Effector memory CD8-positive, alpha-beta T cell (primary cell): ENCODE measurements at regions not wholly inside any gene's neighbourhood (a gene's known extent, or its start where the extent isn't known, plus 50 kb on each side); places are given as distances from the start of the nearest gene placed in this dataset.
"Not testable (repeated sequence)": the region's sequence is repeated elsewhere in the genome, so short reads cannot be mapped to it uniquely, and the experiment has no call there.

ENCODE experiments used
- ATAC-seq: fragments of 150-1000 bp; cut with Tn5 transposase; replicated peaks from 2 replicates; pipeline ENCODE4 v1.10.0; 2021; ENCODE audit warnings: mild to moderate bottlenecking, moderate library complexity
- DNase-seq, 3 experiments: peaks; one replicate each; pipeline ENCODE4 v3.0.0; 2021
- H3K27ac Mint-ChIP-seq, 2 donors: one replicate each; pipeline ENCODE4 v1.8.0; 2022; ENCODE audit warnings: mild to moderate bottlenecking in 2 of 2, mixed read lengths in 2 of 2, moderate library complexity in 2 of 2
- H3K27me3 Mint-ChIP-seq, 2 donors: one replicate each; pipeline ENCODE4 v1.8.0; 2022; ENCODE audit warnings: mixed read lengths in 2 of 2
- H3K36me3 Mint-ChIP-seq: one replicate; pipeline ENCODE4 v1.8.0; 2022; ENCODE audit warnings: mild to moderate bottlenecking, moderate library complexity, mixed read lengths; ENCODE audit not compliant: insufficient read depth
- H3K4me1 Mint-ChIP-seq, 2 donors: one replicate each; pipeline ENCODE4 v1.8.0; 2022; ENCODE audit warnings: low read depth in 2 of 2, mixed read lengths in 2 of 2
- H3K4me3 Mint-ChIP-seq, 2 donors: one replicate each; pipeline ENCODE4 v1.8.0; 2022; ENCODE audit warnings: mild to moderate bottlenecking in 2 of 2, mixed read lengths in 2 of 2, moderate library complexity in 2 of 2
- H3K9me3 Mint-ChIP-seq, 2 donors: one replicate each; pipeline ENCODE4 v1.8.0; 2022; ENCODE audit warnings: mixed read lengths in 2 of 2

- H3K27ac Mint-ChIP-seq, H3K4me1 Mint-ChIP-seq, ATAC-seq, H3K9me3 Mint-ChIP-seq, H3K4me3 Mint-ChIP-seq, H3K36me3 Mint-ChIP-seq, DNase-seq: not testable (repeated sequence)
- H3K27me3 Mint-ChIP-seq, result peaks cover 0 to 46% of the 10 kb centered on the region in 2 donors
Observed at GRCh38 chr9:135384815-135385405, 94.7 kb upstream of the PPP1R26 start.

DNA sequence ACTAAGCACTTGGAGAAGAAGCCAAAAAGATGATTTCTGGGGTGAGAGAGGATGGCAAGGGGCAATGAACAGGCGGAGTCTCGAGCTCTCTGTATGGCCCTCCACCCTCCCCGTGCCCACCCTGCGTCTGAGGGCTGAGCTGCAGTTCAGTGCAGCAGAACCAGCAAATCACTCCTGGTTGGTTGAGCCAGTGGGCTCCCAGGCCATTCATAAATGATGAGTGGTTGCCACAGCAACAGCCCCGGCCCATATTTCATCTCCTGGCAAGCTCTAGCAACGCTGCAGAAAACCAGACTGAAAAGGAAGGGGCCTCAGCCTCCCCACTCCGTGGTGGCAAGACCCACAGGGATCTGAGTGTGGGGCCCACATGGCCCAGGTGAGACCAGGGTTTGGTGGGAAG is 93.8 kb upstream of the PPP1R26 start:
- Mint-ChIP-seq H3K9me3 (no peaks in the 10 kb centered on the region), H3K36me3 (peaks cover 6% of the 10 kb centered on the region), H3K27ac (no peak overlapping the region), H3K4me1 (no peaks in the 10 kb centered on the region), H3K27me3 (peaks cover 0 to 46% of the 10 kb centered on the region in 2 donors), H3K4me3 (no peak overlapping the region)
- ATAC-seq (no peak), DNase-seq (no peak)

DNA sequence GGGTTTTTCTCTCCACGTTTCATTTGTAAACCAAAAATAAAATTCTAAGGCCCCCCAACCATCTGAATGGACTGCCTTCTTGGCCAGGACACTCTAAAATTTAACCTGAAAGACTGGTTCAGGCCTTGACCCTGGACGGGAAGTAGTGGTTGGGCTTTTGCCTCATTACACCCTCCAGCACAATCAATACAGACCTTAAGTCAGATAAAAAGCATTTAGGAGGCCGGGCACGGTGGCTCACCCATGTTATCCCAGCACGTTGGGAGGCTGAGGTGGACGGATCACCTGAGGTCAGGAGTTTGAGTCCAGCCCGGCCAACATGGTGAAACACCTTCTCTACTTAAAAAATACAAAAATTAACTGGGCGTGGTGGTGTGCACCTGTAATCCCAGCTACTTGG is 91.6 kb upstream of the PPP1R26 start:
- H3K36me3 Mint-ChIP-seq, result peaks cover 6% of the 10 kb centered on the region
- H3K27me3 Mint-ChIP-seq, result peaks cover 0 to 44% of the 10 kb centered on the region in 2 donors
- no peaks in the 10 kb centered on the region for H3K4me1 Mint-ChIP-seq
- ATAC-seq (no peak), DNase-seq (no peak)
- no peaks in the 10 kb centered on the region for H3K9me3 Mint-ChIP-seq
- H3K27ac Mint-ChIP-seq, result no peak overlapping the region
- no peak overlapping the region for H3K4me3 Mint-ChIP-seq

GRCh38 chr9:135388530-135388929 is 91.1 kb upstream of the PPP1R26 start:
- DNase-seq (no peak), ATAC-seq (no peak)
- peaks cover 0 to 44% of the 10 kb centered on the region in 2 donors for H3K27me3 Mint-ChIP-seq
- H3K36me3 Mint-ChIP-seq, result peaks cover 6% of the 10 kb centered on the region
- no peak overlapping the region for H3K27ac Mint-ChIP-seq
- H3K4me3 Mint-ChIP-seq, result no peak overlapping the region
- no peaks in the 10 kb centered on the region for H3K9me3 Mint-ChIP-seq
- H3K4me1 Mint-ChIP-seq, result no peaks in the 10 kb centered on the region

DNA sequence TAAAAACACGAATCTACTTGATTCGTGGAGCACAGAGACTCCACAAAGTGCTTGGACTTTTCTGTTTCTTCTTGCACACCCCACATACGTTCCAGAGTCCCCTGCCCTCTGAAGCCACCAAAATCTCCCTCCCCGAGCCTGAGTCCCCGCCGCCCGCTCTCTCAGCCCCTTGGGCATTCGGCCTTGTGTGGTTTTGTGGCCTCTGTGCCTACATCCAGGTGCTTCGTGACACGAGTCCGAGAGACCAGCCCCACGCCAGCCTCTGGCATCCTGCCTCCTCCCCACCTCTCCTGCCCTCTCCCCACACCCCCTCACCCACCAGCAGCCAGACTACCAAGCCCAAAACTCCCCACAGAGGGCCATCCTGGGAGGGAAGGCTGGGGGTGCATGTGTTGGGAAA is 87.8 kb upstream of the PPP1R26 start:
- DNase-seq (no peak), ATAC-seq (no peak)
- Mint-ChIP-seq H3K9me3 (no peaks in the 10 kb centered on the region), H3K27me3 (peaks cover 0 to 48% of the 10 kb centered on the region in 2 donors), H3K4me3 (no peak overlapping the region), H3K27ac (no peak overlapping the region), H3K4me1 (peaks cover 0 to 1% of the 10 kb centered on the region in 2 donors), H3K36me3 (no peaks in the 10 kb centered on the region)

- Mint-ChIP-seq H3K4me1 (peaks cover 0 to 1% of the 10 kb centered on the region in 2 donors), H3K27ac (no peak overlapping the region), H3K27me3 (peaks cover 0 to 48% of the 10 kb centered on the region in 2 donors), H3K9me3 (no peaks in the 10 kb centered on the region), H3K36me3 (no peaks in the 10 kb centered on the region), H3K4me3 (no peak overlapping the region)
- no peak for DNase-seq
- ATAC-seq, result no peak
Observed at GRCh38 chr9:135392511-135392910, 87.1 kb upstream of the PPP1R26 start.

- Mint-ChIP-seq H3K4me3 (no peak overlapping the region), H3K9me3 (no peaks in the 10 kb centered on the region), H3K4me1 (peaks cover 0 to 1% of the 10 kb centered on the region in 2 donors), H3K27ac (no peak overlapping the region), H3K36me3 (no peaks in the 10 kb centered on the region), H3K27me3 (peaks cover 0 to 51% of the 10 kb centered on the region in 2 donors)
- DNase-seq (no peak), ATAC-seq (no peak)
Observed at GRCh38 chr9:135394131-135394530, 85.5 kb upstream of the PPP1R26 start.

- H3K4me1 Mint-ChIP-seq, result peaks cover 0 to 1% of the 10 kb centered on the region in 2 donors
- H3K27me3 Mint-ChIP-seq, result peaks cover 0 to 52% of the 10 kb centered on the region in 2 donors
- no peak for ATAC-seq
- no peaks in the 10 kb centered on the region for H3K9me3 Mint-ChIP-seq
- H3K27ac Mint-ChIP-seq, result no peak overlapping the region
- no peak overlapping the region for H3K4me3 Mint-ChIP-seq
- DNase-seq, result no peak
- H3K36me3 Mint-ChIP-seq, result no peaks in the 10 kb centered on the region
Observed at GRCh38 chr9:135394699-135395645, 84.6 kb upstream of the PPP1R26 start.

- Mint-ChIP-seq H3K4me3 (no peak overlapping the region), H3K27ac (no peak overlapping the region), H3K4me1 (peaks cover 0 to 1% of the 10 kb centered on the region in 2 donors), H3K27me3 (peaks cover 2 to 51% of the 10 kb centered on the region in 2 donors), H3K9me3 (no peaks in the 10 kb centered on the region), H3K36me3 (no peaks in the 10 kb centered on the region)
- ATAC-seq (no peak), DNase-seq (no peak)
Observed at GRCh38 chr9:135397142-135397541, 82.4 kb upstream of the PPP1R26 start.

- H3K4me1 Mint-ChIP-seq, result peaks cover 0 to 1% of the 10 kb centered on the region in 2 donors
- H3K4me3 Mint-ChIP-seq, result no peak overlapping the region
- H3K27me3 Mint-ChIP-seq, result peaks cover 6 to 52% of the 10 kb centered on the region in 2 donors
- H3K36me3 Mint-ChIP-seq, result no peaks in the 10 kb centered on the region
- no peak overlapping the region for H3K27ac Mint-ChIP-seq
- DNase-seq (no peak), ATAC-seq (no peak)
- H3K9me3 Mint-ChIP-seq, result no peaks in the 10 kb centered on the region
Observed at GRCh38 chr9:135399000-135399649, 80.5 kb upstream of the PPP1R26 start.

- Mint-ChIP-seq H3K36me3 (no peaks in the 10 kb centered on the region), H3K9me3 (no peaks in the 10 kb centered on the region), H3K4me1 (peaks cover 0 to 1% of the 10 kb centered on the region in 2 donors), H3K4me3 (no peak overlapping the region), H3K27ac (no peak overlapping the region), H3K27me3 (peaks cover 6 to 49% of the 10 kb centered on the region in 2 donors)
- ATAC-seq, result no peak
- DNase-seq, result no peak
Observed at GRCh38 chr9:135400496-135400895, 79.1 kb upstream of the PPP1R26 start.

- no peak overlapping the region for H3K27ac Mint-ChIP-seq
- no peak for DNase-seq
- no peak overlapping the region for H3K4me3 Mint-ChIP-seq
- H3K36me3 Mint-ChIP-seq, result no peaks in the 10 kb centered on the region
- ATAC-seq, result no peak
- H3K9me3 Mint-ChIP-seq, result no peaks in the 10 kb centered on the region
- peaks cover 6 to 55% of the 10 kb centered on the region in 2 donors for H3K27me3 Mint-ChIP-seq
- H3K4me1 Mint-ChIP-seq, result no peaks in the 10 kb centered on the region
Observed at GRCh38 chr9:135401218-135401617, 78.4 kb upstream of the PPP1R26 start.

DNA sequence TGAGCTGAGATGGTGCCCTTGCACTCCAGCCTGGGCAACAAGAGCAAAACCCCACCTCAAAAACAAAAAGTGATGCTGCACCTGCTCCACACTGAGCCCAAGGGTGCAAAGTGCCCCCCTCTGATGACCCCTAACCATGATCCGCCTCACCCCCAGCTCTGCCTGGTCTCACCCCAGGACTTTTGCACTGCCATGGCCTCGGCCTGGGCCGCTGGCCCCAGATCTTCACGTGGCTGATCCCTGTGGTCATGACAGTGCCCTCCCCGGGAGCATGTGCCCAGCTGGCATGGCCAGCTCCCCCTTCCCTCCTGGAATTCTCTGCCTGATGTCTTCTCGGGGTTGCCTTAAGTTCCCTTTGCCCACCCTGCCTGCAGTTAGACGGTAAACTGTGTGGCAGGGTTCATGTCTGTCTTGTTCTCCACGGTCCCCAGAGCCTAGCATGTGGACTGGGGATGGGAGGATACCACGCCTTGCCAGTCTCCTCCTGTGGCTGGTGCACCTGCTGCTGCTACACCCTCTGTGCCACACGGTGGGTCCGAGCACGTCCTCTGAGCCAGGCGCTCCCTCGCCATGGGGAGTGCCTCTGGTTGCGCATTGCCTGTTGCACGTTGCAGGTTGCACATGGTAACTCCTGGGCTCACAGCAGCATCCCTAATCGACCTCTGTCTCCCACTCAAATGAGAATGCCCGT is 77.4 kb upstream of the PPP1R26 start:
- H3K27ac Mint-ChIP-seq, result no peak overlapping the region
- ATAC-seq (no peak), DNase-seq (no peak)
- H3K36me3 Mint-ChIP-seq, result no peaks in the 10 kb centered on the region
- H3K4me1 Mint-ChIP-seq, result no peaks in the 10 kb centered on the region
- peaks cover 6 to 60% of the 10 kb centered on the region in 2 donors for H3K27me3 Mint-ChIP-seq
- H3K9me3 Mint-ChIP-seq, result no peaks in the 10 kb centered on the region
- H3K4me3 Mint-ChIP-seq, result no peak overlapping the region
